ENCODE measurements at regions not wholly inside any gene's neighbourhood (a gene's known extent, or its start where the extent isn't known, plus 50 kb on each side); places are given as distances from the start of the nearest gene placed in this dataset.

GRCh38 chr16:59597269-59597668, 863.2 kb upstream of the GOT2 start:
- H2AFZ ChIP-seq (ENCODE audit: low read depth): no peak overlapping the region
- TF ChIP-seq RAD21 (IDR thresholded peaks at IDR 0.05; ENCODE audit: low read length) (no peak), FOXJ3 (CRISPR knock-in tag; IDR thresholded peaks at IDR 0.05) (no peak), NRF1 (IDR thresholded peaks at IDR 0.05; ENCODE audit: low read depth, low read length) (no peak), TAF1 (IDR thresholded peaks at IDR 0.05; ENCODE audit: borderline replicate concordance, low read depth, low read length) (no peak), ZBTB33 (IDR thresholded peaks at IDR 0.05; ENCODE audit: borderline replicate concordance, low read depth) (no peak), REST (IDR thresholded peaks at IDR 0.05; ENCODE audit: low read depth, low read length) (no peak), NFIC (IDR thresholded peaks at IDR 0.05; ENCODE audit: borderline replicate concordance) (no peak), MAX (IDR thresholded peaks at IDR 0.05; ENCODE audit: low read depth) (no peak), FOSL2 (IDR thresholded peaks at IDR 0.05; ENCODE audit: borderline replicate concordance, low read depth) (no peak), CTCF (IDR thresholded peaks at IDR 0.05) (no peak), USF1 (IDR thresholded peaks at IDR 0.05; ENCODE audit: borderline replicate concordance, low read depth) (no peak), EP300 (IDR thresholded peaks at IDR 0.05; ENCODE audit: borderline replicate concordance in 1 of 2, low read depth in 1 of 2, low read length in 1 of 2) (no peak), PBX3 (IDR thresholded peaks at IDR 0.05) (no peak), RCOR1 (IDR thresholded peaks at IDR 0.05; ENCODE audit: low read length) (no peak), SIN3A (IDR thresholded peaks at IDR 0.05; ENCODE audit: borderline replicate concordance, low read depth, low read length) (no peak), GABPA (IDR thresholded peaks at IDR 0.05; ENCODE audit: low read depth) (no peak), RFX5 (IDR thresholded peaks at IDR 0.05; ENCODE audit: low read length) (no peak)
- no peaks in the 10 kb centered on the region for H3K36me3 ChIP-seq (replicated peaks in 1 of 2; ENCODE audit: control insufficient read depth in 1 of 2, insufficient read depth in 2 of 2, low read length in 1 of 2)
- CTCF ChIA-PET: no interaction called here
- no peak overlapping the region for H3K4me3 ChIP-seq (ENCODE audit: low read depth in 2 of 2, low read length in 1 of 2)
- H3K4me2 ChIP-seq: no peak overlapping the region
- H3K9me2 ChIP-seq: no peaks in the 10 kb centered on the region
- H3K9ac ChIP-seq: no peak overlapping the region
- WGBS (ENCODE audit: low lambda C conversion rate): 30% methylated on average over 7 of the region's 7 CpGs
- no peaks in the 10 kb centered on the region for H3K4me1 ChIP-seq (ENCODE audit: control insufficient read depth in 1 of 2, insufficient read depth in 2 of 2, low read depth in 1 of 2, low read length in 1 of 2)
- no peaks in the 10 kb centered on the region for H3K79me2 ChIP-seq (ENCODE audit: insufficient read depth)
- DNase-seq: no peak
- H4K20me1 ChIP-seq (ENCODE audit: insufficient read depth): no peaks in the 10 kb centered on the region
- H3K27me3 ChIP-seq (ENCODE audit: insufficient read depth): no peaks in the 10 kb centered on the region
- POLR2A ChIA-PET: no interaction called here
- no peaks in the 10 kb centered on the region; the same call in 1 of the 2 replicates for H3K9me3 ChIP-seq
- H3K27ac ChIP-seq (ENCODE audit: low read depth in 2 of 2, low read length in 1 of 2): no peak overlapping the region
- no peaks in the 10 kb centered on the region for H3F3A ChIP-seq (replicated peaks; ENCODE audit: insufficient read depth)

Measured in SK-N-SH (cell line).